22Rv1 (cell line): ENCODE measurements at regions not wholly inside any gene's neighbourhood (a gene's known extent, or its start where the extent isn't known, plus 50 kb on each side); places are given as distances from the start of the nearest gene placed in this dataset.

Source experiments
- ZFX ChIP-seq: fragments of 450-650 bp; IDR thresholded peaks from 2 replicates; pipeline ENCODE4 v1.6.1; 2017; ENCODE audit warnings: antibody characterized with exemption, borderline replicate concordance
- TF ChIP-seq, protein P1 (sequence below): fragments of 450-650 bp; IDR thresholded peaks from 2 replicates; pipeline ENCODE4 v1.5.1; 2017; ENCODE audit warnings: mild to moderate bottlenecking

DNA sequence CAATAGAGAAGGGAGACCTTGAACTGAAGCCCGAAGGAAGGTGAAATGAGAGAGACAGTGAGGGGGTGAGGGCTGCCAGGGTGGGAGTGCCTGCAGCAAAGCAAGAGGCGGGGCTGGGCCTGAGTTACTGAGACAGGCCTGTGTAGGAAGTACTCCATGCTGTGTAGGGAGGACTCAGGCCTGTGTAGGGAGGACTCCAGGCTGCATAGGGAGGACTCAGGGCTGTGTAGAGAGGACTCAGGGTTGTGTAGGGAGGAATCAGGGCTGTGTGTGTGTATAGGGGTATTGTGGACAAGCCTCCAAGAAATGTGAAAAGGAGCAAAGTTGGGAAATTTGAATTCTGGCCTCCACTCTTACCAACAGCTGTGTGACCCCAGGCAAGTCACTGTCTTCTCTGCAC, 133.8 kb upstream of the CACNA1E start:
- TF ChIP-seq, protein P1, sequence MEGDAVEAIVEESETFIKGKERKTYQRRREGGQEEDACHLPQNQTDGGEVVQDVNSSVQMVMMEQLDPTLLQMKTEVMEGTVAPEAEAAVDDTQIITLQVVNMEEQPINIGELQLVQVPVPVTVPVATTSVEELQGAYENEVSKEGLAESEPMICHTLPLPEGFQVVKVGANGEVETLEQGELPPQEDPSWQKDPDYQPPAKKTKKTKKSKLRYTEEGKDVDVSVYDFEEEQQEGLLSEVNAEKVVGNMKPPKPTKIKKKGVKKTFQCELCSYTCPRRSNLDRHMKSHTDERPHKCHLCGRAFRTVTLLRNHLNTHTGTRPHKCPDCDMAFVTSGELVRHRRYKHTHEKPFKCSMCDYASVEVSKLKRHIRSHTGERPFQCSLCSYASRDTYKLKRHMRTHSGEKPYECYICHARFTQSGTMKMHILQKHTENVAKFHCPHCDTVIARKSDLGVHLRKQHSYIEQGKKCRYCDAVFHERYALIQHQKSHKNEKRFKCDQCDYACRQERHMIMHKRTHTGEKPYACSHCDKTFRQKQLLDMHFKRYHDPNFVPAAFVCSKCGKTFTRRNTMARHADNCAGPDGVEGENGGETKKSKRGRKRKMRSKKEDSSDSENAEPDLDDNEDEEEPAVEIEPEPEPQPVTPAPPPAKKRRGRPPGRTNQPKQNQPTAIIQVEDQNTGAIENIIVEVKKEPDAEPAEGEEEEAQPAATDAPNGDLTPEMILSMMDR, result no peak
- TF ChIP-seq ZFX, result no peak
